ENCODE measurements at regions not wholly inside any gene's neighbourhood (a gene's known extent, or its start where the extent isn't known, plus 50 kb on each side); places are given as distances from the start of the nearest gene placed in this dataset.
A peak's percentile ranks its signal among the peaks of the same experiment; 100 is the strongest.

- no peak for TF ChIP-seq CTCF (IDR thresholded peaks at IDR 0.05; ENCODE audit: control insufficient read depth, insufficient read depth, low read depth, low read length, missing control alignments)
- DNase-seq (ENCODE audit: low read depth): no peak
- no peak overlapping the region for H3K4me3 ChIP-seq (ENCODE audit: control insufficient read depth, low read depth, low read length)
These were observed 244.4 kb upstream of the FBXL7 start for GRCh38 chr5:15255576-15255975.

- no peak for TF ChIP-seq CTCF (IDR thresholded peaks at IDR 0.05; ENCODE audit: control insufficient read depth, insufficient read depth, low read depth, low read length, missing control alignments)
- DNase-seq (ENCODE audit: low read depth): peak; percentile 16
- no peak overlapping the region for H3K4me3 ChIP-seq (ENCODE audit: control insufficient read depth, low read depth, low read length)
These were observed 245.4 kb upstream of the FBXL7 start for GRCh38 chr5:15254607-15255006.

GRCh38 chr5:15252331-15252730, 247.6 kb upstream of the FBXL7 start:
- H3K4me3 ChIP-seq (ENCODE audit: control insufficient read depth, low read depth, low read length): no peak overlapping the region
- no peak for DNase-seq (ENCODE audit: low read depth)
- TF ChIP-seq CTCF (IDR thresholded peaks at IDR 0.05; ENCODE audit: control insufficient read depth, insufficient read depth, low read depth, low read length, missing control alignments): no peak

- TF ChIP-seq CTCF (IDR thresholded peaks at IDR 0.05; ENCODE audit: control insufficient read depth, insufficient read depth, low read depth, low read length, missing control alignments): no peak
- H3K4me3 ChIP-seq (ENCODE audit: control insufficient read depth, low read depth, low read length): no peak overlapping the region
- peak; percentile 57 for DNase-seq (ENCODE audit: low read depth)
These were observed 250.8 kb upstream of the FBXL7 start for GRCh38 chr5:15249152-15249551.

- H3K4me3 ChIP-seq (ENCODE audit: control insufficient read depth, low read depth, low read length): no peak overlapping the region
- no peak for TF ChIP-seq CTCF (IDR thresholded peaks at IDR 0.05; ENCODE audit: control insufficient read depth, insufficient read depth, low read depth, low read length, missing control alignments)
- no peak for DNase-seq (ENCODE audit: low read depth)
These were observed 251.2 kb upstream of the FBXL7 start for GRCh38 chr5:15248731-15249130.

- no peak overlapping the region for H3K4me3 ChIP-seq (ENCODE audit: control insufficient read depth, low read depth, low read length)
- DNase-seq (ENCODE audit: low read depth): no peak
- no peak for TF ChIP-seq CTCF (IDR thresholded peaks at IDR 0.05; ENCODE audit: control insufficient read depth, insufficient read depth, low read depth, low read length, missing control alignments)
These were observed 254.1 kb upstream of the FBXL7 start for GRCh38 chr5:15245913-15246312.

Measured in AG09309 (cell line).